IMR-90 (cell line): ENCODE measurements at regions not wholly inside any gene's neighbourhood (a gene's known extent, or its start where the extent isn't known, plus 50 kb on each side); places are given as distances from the start of the nearest gene placed in this dataset.

ENCODE experiments used
- ATAC-seq: fragments of 200-7000 bp; cut with Tn5 transposase; 2 replicates; pipeline ENCODE4 v1.9.1; 2020; ENCODE audit warnings: low read depth, mild to moderate bottlenecking, moderate library complexity
- BruUV-seq: library from RNA; stranded (reverse); fragments of 400-500 nt; replicated peaks from 2 replicates; lab custom pipeline; 2021; lab: Mats Ljungman, UMichigan
- CTCF ChIA-PET: fragments of 300-600 bp; formaldehyde crosslinking; extraction: SDS; loops from one replicate; lab custom pipeline; 2021; ENCODE audit warnings: antibody characterized with exemption; lab: Yijun Ruan, JAX
- POLR2A ChIA-PET: fragments of 300-600 bp; sonication (Branson Sonifier 250); formaldehyde crosslinking; loops from one replicate; lab custom pipeline; 2022; ENCODE audit warnings: antibody characterized with exemption; ENCODE audit not compliant: unreplicated experiment; lab: Charles Lee
- DNase-seq: peaks from one replicate; pipeline ENCODE4 v3.0.0; 2013
- H2AFZ ChIP-seq: replicated peaks from 2 replicates; pipeline ENCODE3; 2013; ENCODE audit warnings: low read length, mild to moderate bottlenecking; ENCODE audit not compliant: poor library complexity
- H2AK5ac ChIP-seq: 2 replicates; pipeline ENCODE4 v1.6.1; 2013; ENCODE audit warnings: low read depth, low read length, inconsistent platforms
- H2AK9ac ChIP-seq: replicated peaks from 2 replicates; pipeline ENCODE3; 2013; ENCODE audit warnings: mild to moderate bottlenecking, low read depth, low read length, moderate library complexity; ENCODE audit not compliant: poor library complexity
- H2BK120ac ChIP-seq: 2 replicates; pipeline ENCODE4 v1.6.1; 2013; ENCODE audit warnings: low read depth, low read length, inconsistent platforms
- H2BK15ac ChIP-seq: 3 replicates; pipeline ENCODE4 v1.6.1; 2013; ENCODE audit warnings: low read depth, low read length, inconsistent platforms
- H2BK20ac ChIP-seq: 2 replicates; pipeline ENCODE4 v1.6.1; 2013; ENCODE audit warnings: low read depth, mild to moderate bottlenecking, inconsistent platforms, low read length, moderate library complexity
- H2BK5ac ChIP-seq: 2 replicates; pipeline ENCODE4 v1.6.1; 2013; ENCODE audit warnings: mild to moderate bottlenecking, low read depth, low read length, inconsistent platforms; ENCODE audit not compliant: poor library complexity, severe bottlenecking
- H3K14ac ChIP-seq: replicated peaks from 2 replicates; pipeline ENCODE4 v1.6.1; 2013; ENCODE audit warnings: low read depth, low read length, inconsistent platforms
- H3K18ac ChIP-seq: 2 replicates; pipeline ENCODE4 v1.6.1; 2013; ENCODE audit warnings: low read depth, low read length, control low read depth
- H3K23ac ChIP-seq: 2 replicates; pipeline ENCODE4 v1.6.1; 2013; ENCODE audit warnings: low read depth, low read length, inconsistent platforms
- H3K27ac ChIP-seq: 2 replicates; pipeline ENCODE4 v1.5.1; 2013; ENCODE audit warnings: mild to moderate bottlenecking, control low read depth, low read length; ENCODE audit not compliant: insufficient read depth
- H3K27me3 ChIP-seq: 2 replicates; pipeline ENCODE4 v1.6.1; 2013; ENCODE audit warnings: low read length; ENCODE audit not compliant: control insufficient read depth, insufficient read depth
- H3K36me3 ChIP-seq: 2 replicates; pipeline ENCODE4 v1.6.1; 2013; ENCODE audit warnings: low read length, mixed read lengths; ENCODE audit not compliant: control insufficient read depth, insufficient read depth
- H3K4ac ChIP-seq: 2 replicates; pipeline ENCODE4 v1.6.1; 2013; ENCODE audit warnings: low read depth, low read length, inconsistent platforms
- H3K4me1 ChIP-seq: 2 replicates; pipeline ENCODE4 v1.6.1; 2013; ENCODE audit warnings: low read length, mixed read lengths; ENCODE audit not compliant: control insufficient read depth, insufficient read depth
- H3K4me2 ChIP-seq: 2 replicates; pipeline ENCODE4 v1.6.1; 2013; ENCODE audit warnings: low read depth, mild to moderate bottlenecking, control low read depth, low read length, moderate library complexity
- H3K4me3 ChIP-seq: 2 replicates; pipeline ENCODE4 v1.5.1; 2013; ENCODE audit warnings: low read depth, mild to moderate bottlenecking, control low read depth, low read length, moderate library complexity; ENCODE audit not compliant: insufficient read depth
- H3K56ac ChIP-seq: 2 replicates; pipeline ENCODE4 v1.6.1; 2013; ENCODE audit warnings: low read length, inconsistent platforms; ENCODE audit not compliant: insufficient read depth; ENCODE audit errors: extremely low read depth
- H3K79me1 ChIP-seq, 2 experiments: 2 replicates each; pipeline ENCODE4 v1.6.1; 2013; ENCODE audit warnings: low read length in 2 of 2, inconsistent platforms in 1 of 2, low read depth in 1 of 2
- H3K9ac ChIP-seq: 2 replicates; pipeline ENCODE4 v1.6.1; 2013; ENCODE audit warnings: low read depth, low read length, control low read depth
- H3K9me1 ChIP-seq: 2 replicates; pipeline ENCODE4 v1.6.1; 2013; ENCODE audit warnings: low read length, inconsistent platforms; ENCODE audit not compliant: insufficient read depth
- H3K9me3 ChIP-seq: 2 replicates; pipeline ENCODE4 v1.6.1; 2013; ENCODE audit warnings: low read length; ENCODE audit not compliant: control insufficient read depth, insufficient read depth
- H4K20me1 ChIP-seq: 2 replicates; pipeline ENCODE4 v1.6.1; 2013; ENCODE audit warnings: low read length, inconsistent platforms; ENCODE audit not compliant: insufficient read depth
- H4K5ac ChIP-seq: 2 replicates; pipeline ENCODE4 v1.6.1; 2013; ENCODE audit warnings: mild to moderate bottlenecking, low read depth, low read length, control low read depth
- H4K8ac ChIP-seq, 2 experiments: 2 replicates each; pipeline ENCODE4 v1.6.1; 2013; ENCODE audit warnings: low read depth in 2 of 2, low read length in 2 of 2, control low read depth in 1 of 2, inconsistent platforms in 1 of 2
- H4K91ac ChIP-seq: 2 replicates; pipeline ENCODE4 v1.6.1; 2013; ENCODE audit warnings: low read depth, low read length, inconsistent platforms; ENCODE audit not compliant: insufficient read depth
- BHLHE40 ChIP-seq: fragments of 150-350 bp; IDR thresholded peaks from 2 replicates; pipeline ENCODE4 v1.6.1; 2016; ENCODE audit warnings: mild to moderate bottlenecking, low read depth, low read length
- CEBPB ChIP-seq: IDR thresholded peaks from 2 replicates; pipeline ENCODE4 v1.6.1; 2012; ENCODE audit warnings: low read depth, low read length, improper control_type of control experiment
- ELK1 ChIP-seq: fragments of 150-350 bp; IDR thresholded peaks from 2 replicates; pipeline ENCODE4 v1.6.1; 2016; ENCODE audit warnings: low read depth, mild to moderate bottlenecking, low read length, moderate library complexity, borderline replicate concordance
- MAFK ChIP-seq: IDR thresholded peaks from 2 replicates; pipeline ENCODE4 v1.6.1; 2012; ENCODE audit warnings: low read depth, low read length, improper control_type of control experiment
- MAZ ChIP-seq: IDR thresholded peaks from 2 replicates; pipeline ENCODE4 v1.6.1; 2012; ENCODE audit warnings: low read depth, mild to moderate bottlenecking, low read length, improper control_type of control experiment, moderate library complexity, borderline replicate concordance
- NFE2L2 ChIP-seq: fragments of 150-350 bp; IDR thresholded peaks from 2 replicates; pipeline ENCODE4 v1.6.1; 2016; ENCODE audit warnings: low read depth, mild to moderate bottlenecking, low read length
- POLR2A ChIP-seq: IDR thresholded peaks from 2 replicates; pipeline ENCODE4 v1.6.1; 2012; ENCODE audit warnings: mild to moderate bottlenecking, low read depth, low read length
- RAD21 ChIP-seq: IDR thresholded peaks from 2 replicates; pipeline ENCODE4 v1.6.1; 2012; ENCODE audit warnings: low read length, improper control_type of control experiment
- RCOR1 ChIP-seq: IDR thresholded peaks from 2 replicates; pipeline ENCODE4 v1.6.1; 2012; ENCODE audit warnings: mild to moderate bottlenecking, low read length, improper control_type of control experiment; ENCODE audit not compliant: insufficient replicate concordance
- RFX5 ChIP-seq: IDR thresholded peaks from 2 replicates; pipeline ENCODE4 v1.8.0; 2012; ENCODE audit warnings: low read depth, mild to moderate bottlenecking, low read length, moderate library complexity
- WGBS, 2 experiments: methylation state at CpG; one replicate each; pipeline versions ENCODE4 v1.1.5 to v1.1.7; 2013; ENCODE audit warnings: missing lambda C conversion rate in 2 of 2; ENCODE audit not compliant: insufficient read length in 1 of 2; ENCODE audit errors: extremely low coverage in 2 of 2; 5-methylcytosine and 5-hydroxymethylcytosine counted together
- dilution Hi-C: fragments of 300-500 bp; cut with HindIII; formaldehyde crosslinking; loops from one replicate; pipeline ENCODE4 v1.14.3; 2018; ENCODE audit warnings: low sequenced_read_pairs; ENCODE audit not compliant: unreplicated experiment
- in situ Hi-C: fragments of 300-500 bp; cut with MboI; formaldehyde crosslinking; loops from 3 replicates; pipeline ENCODE4 v1.14.3; 2019; ENCODE audit warnings: low sequenced_read_pairs, inconsistent platforms, mixed read lengths
- intact Hi-C: fragments of 100-400 bp; cut with micrococcal nuclease; formaldehyde crosslinking; loops from 2 replicates; pipeline ENCODE4 v1.10.0; 2022
- TF ChIP-seq, protein P1 (sequence below): conservative IDR thresholded peaks from 2 replicates; pipeline ENCODE4 v1.5.1; 2012; ENCODE audit warnings: mild to moderate bottlenecking, low read depth, low read length, improper control_type of control experiment
- TF ChIP-seq, protein P2 (sequence below): fragments of 150-350 bp; IDR thresholded peaks from 2 replicates; pipeline ENCODE4 v1.6.1; 2017; ENCODE audit warnings: mild to moderate bottlenecking, antibody characterized with exemption, low read length, low read depth

- Histone ChIP-seq H3K27me3 (no peaks in the 10 kb centered on the region), H3K36me3 (no peaks in the 10 kb centered on the region), H3K4me3 (no peak overlapping the region), H3K23ac (no peak overlapping the region), H2BK120ac (no peak overlapping the region), H2AK5ac (no peak overlapping the region), H4K5ac (no peak overlapping the region), H3K79me1 (no peaks in the 10 kb centered on the region), H3K4me2 (no peak overlapping the region), H3K14ac (no peak overlapping the region), H3K18ac (no peak overlapping the region), H3K27ac (no peak overlapping the region), H3K56ac (no peak overlapping the region), H4K8ac (no peak overlapping the region), H2BK5ac (no peak overlapping the region), H2BK20ac (no peak overlapping the region), H3K9me3 (no peaks in the 10 kb centered on the region), H3K9me1 (no peaks in the 10 kb centered on the region), H3K9ac (no peak overlapping the region), H2AK9ac (no peak overlapping the region), H4K20me1 (no peaks in the 10 kb centered on the region), H4K91ac (no peak overlapping the region), H2BK15ac (no peak overlapping the region), H3K4me1 (no peaks in the 10 kb centered on the region), H3K4ac (no peak overlapping the region), H2AFZ (no peak overlapping the region)
- POLR2A ChIA-PET, result no interaction called here
- in situ Hi-C loops, result no loop called here
- ATAC-seq (no peak), DNase-seq (no peak)
- CTCF ChIA-PET, result no interaction called here
- dilution Hi-C loops, result no loop called here
- TF ChIP-seq MAZ (no peak), ELK1 (no peak), CEBPB (no peak), NFE2L2 (no peak), MAFK (no peak), RAD21 (no peak), RFX5 (no peak), POLR2A (no peak), BHLHE40 (no peak), RCOR1 (no peak)
- TF ChIP-seq, protein P1, sequence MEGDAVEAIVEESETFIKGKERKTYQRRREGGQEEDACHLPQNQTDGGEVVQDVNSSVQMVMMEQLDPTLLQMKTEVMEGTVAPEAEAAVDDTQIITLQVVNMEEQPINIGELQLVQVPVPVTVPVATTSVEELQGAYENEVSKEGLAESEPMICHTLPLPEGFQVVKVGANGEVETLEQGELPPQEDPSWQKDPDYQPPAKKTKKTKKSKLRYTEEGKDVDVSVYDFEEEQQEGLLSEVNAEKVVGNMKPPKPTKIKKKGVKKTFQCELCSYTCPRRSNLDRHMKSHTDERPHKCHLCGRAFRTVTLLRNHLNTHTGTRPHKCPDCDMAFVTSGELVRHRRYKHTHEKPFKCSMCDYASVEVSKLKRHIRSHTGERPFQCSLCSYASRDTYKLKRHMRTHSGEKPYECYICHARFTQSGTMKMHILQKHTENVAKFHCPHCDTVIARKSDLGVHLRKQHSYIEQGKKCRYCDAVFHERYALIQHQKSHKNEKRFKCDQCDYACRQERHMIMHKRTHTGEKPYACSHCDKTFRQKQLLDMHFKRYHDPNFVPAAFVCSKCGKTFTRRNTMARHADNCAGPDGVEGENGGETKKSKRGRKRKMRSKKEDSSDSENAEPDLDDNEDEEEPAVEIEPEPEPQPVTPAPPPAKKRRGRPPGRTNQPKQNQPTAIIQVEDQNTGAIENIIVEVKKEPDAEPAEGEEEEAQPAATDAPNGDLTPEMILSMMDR, result no peak
- TF ChIP-seq, protein P2, sequence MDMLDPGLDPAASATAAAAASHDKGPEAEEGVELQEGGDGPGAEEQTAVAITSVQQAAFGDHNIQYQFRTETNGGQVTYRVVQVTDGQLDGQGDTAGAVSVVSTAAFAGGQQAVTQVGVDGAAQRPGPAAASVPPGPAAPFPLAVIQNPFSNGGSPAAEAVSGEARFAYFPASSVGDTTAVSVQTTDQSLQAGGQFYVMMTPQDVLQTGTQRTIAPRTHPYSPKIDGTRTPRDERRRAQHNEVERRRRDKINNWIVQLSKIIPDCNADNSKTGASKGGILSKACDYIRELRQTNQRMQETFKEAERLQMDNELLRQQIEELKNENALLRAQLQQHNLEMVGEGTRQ, result no peak
- WGBS, 2 experiments, result no CpG with 5 or more reads among the region's 1 CpG
- no TSS peak for BruUV-seq
- intact Hi-C loops, result no loop called here
Measured at GRCh38 chr6:67567842-67568241, 1067.2 kb upstream of the ADGRB3 start.
